ENCODE measurements at regions not wholly inside any gene's neighbourhood (a gene's known extent, or its start where the extent isn't known, plus 50 kb on each side); places are given as distances from the start of the nearest gene placed in this dataset.
"Not testable (repeated sequence)": the region's sequence is repeated elsewhere in the genome, so short reads cannot be mapped to it uniquely, and the experiment has no call there.

GRCh38 chr11:33952805-33953204 lies 60.9 kb upstream of the LMO2 start:
- no peaks in the 10 kb centered on the region for H3K36me3 ChIP-seq (ENCODE audit: insufficient read depth, low read length)
- no peak overlapping the region for H3K4me3 ChIP-seq (ENCODE audit: low read depth, low read length, poor library complexity, severe bottlenecking)
- no peaks in the 10 kb centered on the region for H3F3A ChIP-seq (ENCODE audit: insufficient read depth, low read length)
- no peak overlapping the region for H3K4me2 ChIP-seq (ENCODE audit: low read length)
- H3K9ac ChIP-seq (ENCODE audit: low read length): no peak overlapping the region
- H2AFZ ChIP-seq (ENCODE audit: low read length): no peak overlapping the region
- no peaks in the 10 kb centered on the region for H3K9me3 ChIP-seq (ENCODE audit: low read length)
- no peaks in the 10 kb centered on the region for H3K27me3 ChIP-seq (ENCODE audit: insufficient read depth, low read length)
- H3K27ac ChIP-seq (ENCODE audit: low read depth, low read length, poor library complexity, severe bottlenecking): no peak overlapping the region
- TF ChIP-seq CTCF (IDR thresholded peaks at IDR 0.05; ENCODE audit: low read length) (no peak), EZH2 (IDR thresholded peaks at IDR 0.05; ENCODE audit: borderline replicate concordance, low read length) (no peak)
- no peaks in the 10 kb centered on the region for H3K79me2 ChIP-seq (ENCODE audit: insufficient read depth, low read length)
- H3K4me1 ChIP-seq (ENCODE audit: insufficient read depth, low read length, severe bottlenecking): no peaks in the 10 kb centered on the region
- H3K9me2 ChIP-seq (ENCODE audit: low read depth, low read length): no peaks in the 10 kb centered on the region
- no peaks in the 10 kb centered on the region for H4K20me1 ChIP-seq (ENCODE audit: insufficient read depth, low read length)

GRCh38 chr11:33949252-33949913 lies 57.5 kb upstream of the LMO2 start:
- Histone ChIP-seq H3K9me2 (ENCODE audit: low read depth, low read length) (no peaks in the 10 kb centered on the region), H3F3A (ENCODE audit: insufficient read depth, low read length) (no peaks in the 10 kb centered on the region), H4K20me1 (ENCODE audit: insufficient read depth, low read length) (no peaks in the 10 kb centered on the region), H3K27ac (ENCODE audit: low read depth, low read length, poor library complexity, severe bottlenecking) (no peak overlapping the region), H3K4me2 (ENCODE audit: low read length) (no peak overlapping the region), H2AFZ (ENCODE audit: low read length) (no peak overlapping the region), H3K4me3 (ENCODE audit: low read depth, low read length, poor library complexity, severe bottlenecking) (no peak overlapping the region), H3K79me2 (ENCODE audit: insufficient read depth, low read length) (no peaks in the 10 kb centered on the region), H3K9me3 (ENCODE audit: low read length) (no peaks in the 10 kb centered on the region), H3K9ac (ENCODE audit: low read length) (no peak overlapping the region), H3K4me1 (ENCODE audit: insufficient read depth, low read length, severe bottlenecking) (no peaks in the 10 kb centered on the region), H3K36me3 (ENCODE audit: insufficient read depth, low read length) (no peaks in the 10 kb centered on the region), H3K27me3 (ENCODE audit: insufficient read depth, low read length) (no peaks in the 10 kb centered on the region)
- TF ChIP-seq CTCF (IDR thresholded peaks at IDR 0.05; ENCODE audit: low read length) (no peak), EZH2 (IDR thresholded peaks at IDR 0.05; ENCODE audit: borderline replicate concordance, low read length) (no peak)

GRCh38 chr11:33948494-33948893 lies 56.6 kb upstream of the LMO2 start:
- Histone ChIP-seq H3K4me3 (ENCODE audit: low read depth, low read length, poor library complexity, severe bottlenecking) (no peak overlapping the region), H3K27ac (ENCODE audit: low read depth, low read length, poor library complexity, severe bottlenecking) (no peak overlapping the region), H3K36me3 (ENCODE audit: insufficient read depth, low read length) (no peaks in the 10 kb centered on the region), H3K4me2 (ENCODE audit: low read length) (no peak overlapping the region), H3F3A (ENCODE audit: insufficient read depth, low read length) (no peaks in the 10 kb centered on the region), H2AFZ (ENCODE audit: low read length) (no peak overlapping the region), H3K27me3 (ENCODE audit: insufficient read depth, low read length) (no peaks in the 10 kb centered on the region), H3K9me2 (ENCODE audit: low read depth, low read length) (no peaks in the 10 kb centered on the region), H3K79me2 (ENCODE audit: insufficient read depth, low read length) (no peaks in the 10 kb centered on the region), H3K9me3 (ENCODE audit: low read length) (no peaks in the 10 kb centered on the region), H3K9ac (ENCODE audit: low read length) (no peak overlapping the region), H3K4me1 (ENCODE audit: insufficient read depth, low read length, severe bottlenecking) (no peaks in the 10 kb centered on the region), H4K20me1 (ENCODE audit: insufficient read depth, low read length) (no peaks in the 10 kb centered on the region)
- TF ChIP-seq EZH2 (IDR thresholded peaks at IDR 0.05; ENCODE audit: borderline replicate concordance, low read length) (no peak), CTCF (IDR thresholded peaks at IDR 0.05; ENCODE audit: low read length) (no peak)

GRCh38 chr11:33947918-33948317 lies 56.0 kb upstream of the LMO2 start:
- not testable (repeated sequence) for H3K27me3 ChIP-seq (ENCODE audit: insufficient read depth, low read length); H3K4me1 ChIP-seq (ENCODE audit: insufficient read depth, low read length, severe bottlenecking); H3K4me3 ChIP-seq (ENCODE audit: low read depth, low read length, poor library complexity, severe bottlenecking); H4K20me1 ChIP-seq (ENCODE audit: insufficient read depth, low read length); H3K4me2 ChIP-seq (ENCODE audit: low read length); H3K9ac ChIP-seq (ENCODE audit: low read length); H3K79me2 ChIP-seq (ENCODE audit: insufficient read depth, low read length); H3K27ac ChIP-seq (ENCODE audit: low read depth, low read length, poor library complexity, severe bottlenecking); H3K9me3 ChIP-seq (ENCODE audit: low read length); H3K36me3 ChIP-seq (ENCODE audit: insufficient read depth, low read length); H3K9me2 ChIP-seq (ENCODE audit: low read depth, low read length); H3F3A ChIP-seq (ENCODE audit: insufficient read depth, low read length); H2AFZ ChIP-seq (ENCODE audit: low read length)

Measured in OCI-LY1 (cell line).